HG03196 (cell line): ENCODE measurements at regions not wholly inside any gene's neighbourhood (a gene's known extent, or its start where the extent isn't known, plus 50 kb on each side); places are given as distances from the start of the nearest gene placed in this dataset.
"Not testable (repeated sequence)": the region's sequence is repeated elsewhere in the genome, so short reads cannot be mapped to it uniquely, and the experiment has no call there.

ENCODE experiments used
- ATAC-seq: cut with Tn5 transposase; IDR thresholded peaks from one replicate; pipeline ENCODE4 v1.9.1; 2021; ENCODE audit not compliant: unreplicated experiment

DNA sequence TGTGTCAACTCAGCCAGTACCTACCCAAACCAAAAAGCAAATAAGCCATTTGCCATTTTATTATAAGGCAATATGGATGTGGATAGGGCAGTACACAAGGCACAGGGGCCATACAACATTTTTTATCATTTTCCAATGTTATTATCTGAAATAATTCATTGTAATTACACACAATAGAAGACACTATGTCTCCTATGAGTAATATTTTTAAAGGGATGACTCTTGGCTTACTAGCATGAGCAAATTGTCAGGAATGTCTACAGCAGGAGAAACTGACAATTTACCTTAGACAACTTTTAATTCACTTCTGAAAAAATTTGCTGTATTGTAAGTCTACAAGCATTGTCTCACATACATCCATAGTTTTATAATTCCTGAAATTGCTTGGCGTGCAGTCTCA, 1193.9 kb upstream of the CELF4 start:
- no peak for ATAC-seq

DNA sequence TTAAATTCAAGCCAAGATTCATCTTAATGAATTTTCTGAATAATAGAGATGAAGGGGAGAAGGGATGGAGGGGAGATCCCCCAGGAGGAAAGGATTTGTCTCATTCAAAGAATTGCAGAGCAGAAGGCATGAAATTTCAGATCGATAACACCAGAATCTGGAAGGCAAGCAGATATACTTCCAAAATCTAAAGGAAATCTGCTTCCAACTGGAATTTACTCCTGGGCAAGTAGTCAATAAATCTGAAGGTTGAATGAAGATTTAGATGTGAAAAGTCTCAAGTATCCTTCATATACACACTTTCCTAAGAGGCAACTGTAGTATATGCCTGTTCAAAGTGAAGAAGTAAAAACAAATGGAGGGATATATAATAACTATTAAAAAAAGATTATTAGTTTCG, 1190.8 kb upstream of the CELF4 start:
- ATAC-seq = no peak

GRCh38 chr18:38752430-38752829, 1186.8 kb upstream of the CELF4 start:
- no peak for ATAC-seq

GRCh38 chr18:38751898-38752297, 1186.3 kb upstream of the CELF4 start:
- no peak for ATAC-seq

DNA sequence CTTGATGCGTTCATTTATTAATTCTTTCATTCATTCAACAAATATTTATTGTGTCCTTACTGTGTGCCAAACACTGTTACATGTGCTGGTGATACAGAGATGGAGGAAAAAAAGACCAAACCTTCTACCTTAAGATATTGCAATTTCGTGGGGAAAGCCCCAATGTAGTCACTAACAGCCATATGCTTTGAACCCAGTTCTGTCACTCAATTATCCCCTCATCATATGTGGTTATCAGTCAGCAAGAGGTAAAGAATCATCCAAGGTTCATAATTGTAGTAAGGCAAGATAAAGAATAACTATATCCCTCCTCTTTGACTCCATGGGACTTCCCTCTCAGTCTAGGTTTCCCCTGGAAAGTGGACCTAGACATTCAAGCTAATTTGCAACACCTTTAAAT, 1185.6 kb upstream of the CELF4 start:
- ATAC-seq = no peak

DNA sequence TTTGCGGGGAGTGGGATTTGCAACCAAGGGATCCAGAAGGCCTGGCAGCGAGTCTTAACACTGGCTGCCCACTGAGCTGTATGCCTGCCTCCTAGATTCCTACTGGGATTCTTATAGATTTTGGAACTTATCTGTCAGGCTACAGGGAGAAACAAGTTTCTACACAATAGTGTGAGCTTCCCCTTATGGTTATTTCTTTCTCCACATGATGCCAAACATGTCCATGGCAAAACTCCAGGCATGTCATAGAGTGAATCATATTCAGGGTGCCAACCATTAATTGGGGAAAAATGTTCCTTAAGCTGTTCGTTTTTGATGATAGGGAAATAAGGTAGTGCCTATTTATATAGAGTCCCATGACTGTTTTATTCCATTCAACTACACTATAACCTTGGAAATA, 1185.2 kb upstream of the CELF4 start:
- ATAC-seq = no peak

- ATAC-seq = no peak
These were observed 1181.6 kb upstream of the CELF4 start for GRCh38 chr18:38747153-38747552.

- ATAC-seq = not testable (repeated sequence)
These were observed 1154.6 kb upstream of the CELF4 start for GRCh38 chr18:38720181-38720580.

DNA sequence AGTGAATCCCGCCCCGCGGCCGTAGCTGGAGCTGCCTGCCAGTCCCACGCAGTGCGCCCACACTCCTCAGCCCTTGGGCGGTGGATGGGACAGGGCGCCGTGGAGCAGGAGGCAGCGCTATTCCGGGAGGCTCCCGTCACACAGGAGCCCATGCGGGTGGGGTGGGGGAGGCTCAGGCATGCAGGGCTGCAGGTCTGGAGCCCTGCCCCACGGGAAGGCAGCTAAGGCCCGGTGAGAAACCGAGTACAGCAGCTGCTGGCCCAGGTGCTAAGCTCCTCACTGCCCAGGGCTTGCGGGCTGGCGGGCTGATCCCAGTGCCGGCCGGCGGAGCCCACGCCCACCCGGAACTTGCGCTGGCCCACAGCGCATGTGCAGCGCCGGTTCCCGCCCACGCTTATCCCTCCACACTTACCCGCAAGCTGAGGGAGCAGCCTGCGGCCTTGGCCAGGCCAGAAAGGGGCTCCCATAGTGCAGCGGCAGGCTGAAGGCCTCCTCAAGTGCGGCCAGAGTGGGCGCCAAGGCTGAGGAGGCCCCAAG, 1152.8 kb upstream of the CELF4 start:
- ATAC-seq = no peak

- no peak for ATAC-seq
These were observed 1143.5 kb upstream of the CELF4 start for GRCh38 chr18:38709122-38709521.

GRCh38 chr18:38706373-38706772, 1140.8 kb upstream of the CELF4 start:
- ATAC-seq = no peak

- no peak for ATAC-seq
These were observed 1132.5 kb upstream of the CELF4 start for GRCh38 chr18:38698088-38698487.

GRCh38 chr18:38695559-38696280, 1130.1 kb upstream of the CELF4 start:
- no peak for ATAC-seq

DNA sequence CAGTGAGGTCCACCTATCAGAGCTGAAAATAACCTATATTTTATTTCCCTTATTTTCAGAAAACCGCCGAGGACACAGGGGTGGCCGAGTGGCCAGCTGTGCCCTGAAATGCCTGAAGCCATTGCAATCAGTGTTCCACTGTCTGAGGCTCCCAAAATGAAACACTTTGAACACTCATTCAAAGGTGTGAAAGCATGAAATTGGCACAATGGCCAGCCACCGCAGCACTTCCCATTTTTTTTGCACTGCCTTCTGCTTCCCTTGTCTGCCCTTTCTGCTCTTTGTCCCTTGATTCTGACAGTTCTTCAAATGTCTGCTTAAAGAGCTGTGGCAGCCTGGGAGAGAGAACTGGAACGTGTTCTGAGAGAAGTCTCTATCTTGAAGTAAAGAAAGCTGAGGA, 1127.5 kb upstream of the CELF4 start:
- ATAC-seq = no peak

- ATAC-seq = no peak
These were observed 1125.0 kb upstream of the CELF4 start for GRCh38 chr18:38690626-38691025.

DNA sequence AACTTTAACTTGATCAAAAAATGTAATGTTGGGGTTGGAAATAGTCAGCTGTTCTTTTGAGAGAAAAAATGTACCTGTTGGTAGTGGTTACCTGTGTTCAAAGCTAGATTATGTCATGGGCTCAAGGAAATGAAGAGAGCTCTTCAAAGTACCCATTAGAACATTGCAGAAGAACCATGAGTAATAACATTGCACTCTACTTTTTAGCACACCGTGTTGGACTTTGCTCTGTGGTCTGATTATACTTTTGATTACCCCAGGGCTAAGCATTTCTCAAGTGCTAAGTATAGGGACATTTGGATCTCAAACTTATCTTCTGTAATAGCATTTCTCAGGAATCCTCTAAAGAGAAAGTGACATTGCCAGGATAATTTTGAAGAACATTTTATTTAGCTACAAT, 1122.8 kb upstream of the CELF4 start:
- no peak for ATAC-seq

DNA sequence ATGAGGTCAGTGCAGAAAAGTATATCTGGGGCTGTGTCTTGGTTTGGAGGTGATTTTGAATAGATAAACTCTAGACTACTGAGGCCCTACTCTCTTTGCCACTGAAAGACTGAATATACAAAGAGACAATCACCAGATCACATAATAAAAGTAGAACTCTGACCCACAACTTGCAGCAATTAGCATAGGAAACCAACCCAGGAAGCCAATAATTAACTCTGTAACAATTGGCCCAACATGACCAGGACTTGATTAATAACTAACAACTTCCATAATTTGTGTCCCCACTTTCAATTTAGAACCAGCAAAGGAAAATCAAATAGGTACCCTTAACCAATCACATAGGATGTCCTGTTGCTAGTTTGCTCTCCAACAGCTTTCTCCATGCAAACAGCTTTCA, 1104.9 kb upstream of the CELF4 start:
- no peak for ATAC-seq

GRCh38 chr18:38664929-38665328, 1099.3 kb upstream of the CELF4 start:
- ATAC-seq = no peak

DNA sequence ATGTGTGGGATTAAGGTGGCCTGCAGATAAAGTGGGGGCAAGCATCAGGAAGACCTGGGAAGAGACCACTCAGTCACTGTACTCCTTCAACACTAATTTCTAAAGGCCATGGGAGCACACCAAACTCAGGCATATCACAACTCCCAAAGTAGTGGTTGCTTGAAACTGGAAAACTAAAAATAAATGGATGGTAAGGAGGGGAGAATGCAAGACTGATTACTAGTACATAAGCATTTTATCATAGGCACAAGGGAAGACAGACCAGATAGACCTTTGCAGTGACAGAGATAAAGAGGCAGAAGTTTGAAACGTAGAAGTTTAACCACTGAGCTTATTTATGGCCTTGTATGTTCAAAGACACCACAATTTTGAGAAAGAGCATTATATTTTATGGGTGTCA, 1098.1 kb upstream of the CELF4 start:
- ATAC-seq = no peak

- ATAC-seq = no peak
These were observed 1097.7 kb upstream of the CELF4 start for GRCh38 chr18:38663270-38663669.

- no peak for ATAC-seq
These were observed 1089.3 kb upstream of the CELF4 start for GRCh38 chr18:38654946-38655345.

- no peak for ATAC-seq
These were observed 1086.1 kb upstream of the CELF4 start for GRCh38 chr18:38651736-38652135.

GRCh38 chr18:38648179-38648578, 1082.6 kb upstream of the CELF4 start:
- ATAC-seq = no peak
